PC-3 (cell line): ENCODE measurements at regions not wholly inside any gene's neighbourhood (a gene's known extent, or its start where the extent isn't known, plus 50 kb on each side); places are given as distances from the start of the nearest gene placed in this dataset.

Source experiments
- ATAC-seq: fragments of 200-7000 bp; cut with Tn5 transposase; 2 replicates; pipeline ENCODE4 v1.9.1; 2020; ENCODE audit warnings: mild to moderate bottlenecking, moderate library complexity
- BruUV-seq: library from RNA; stranded (reverse); fragments of 400-500 nt; replicated peaks from 2 replicates; lab custom pipeline; 2021; lab: Mats Ljungman, UMichigan
- CTCF ChIA-PET: fragments of 300-600 bp; sonication (Branson Sonifier 250); formaldehyde crosslinking; loops from one replicate; lab custom pipeline; 2022; ENCODE audit warnings: antibody characterized with exemption; lab: Charles Lee
- POLR2A ChIA-PET: fragments of 300-600 bp; sonication (Branson Sonifier 250); formaldehyde crosslinking; loops from one replicate; lab custom pipeline; 2022; ENCODE audit warnings: antibody characterized with exemption; ENCODE audit not compliant: unreplicated experiment; lab: Charles Lee
- DNase-seq: peaks from one replicate; pipeline ENCODE4 v3.0.0-alpha.2; 2015
- H2AFZ ChIP-seq: fragments of 300-600 bp; sonication (generic); 2 replicates; pipeline ENCODE4 v1.6.0; 2016; ENCODE audit warnings: antibody characterized with exemption, low read length
- H3F3A ChIP-seq: fragments of 300-600 bp; sonication (generic); one replicate; pipeline ENCODE4 v1.6.0; 2017; ENCODE audit warnings: antibody characterized with exemption, low read length, control low read depth, mild to moderate bottlenecking; ENCODE audit not compliant: unreplicated experiment
- H3K27ac ChIP-seq: fragments of 300-600 bp; sonication (generic); 2 replicates; pipeline ENCODE4 v1.5.1; 2016; ENCODE audit warnings: mild to moderate bottlenecking, low read length
- H3K27me3 ChIP-seq: fragments of 300-600 bp; sonication (generic); 2 replicates; pipeline ENCODE4 v1.6.1; 2016; ENCODE audit warnings: low read length, mixed read lengths
- H3K36me3 ChIP-seq: fragments of 300-600 bp; sonication (generic); 2 replicates; pipeline ENCODE4 v1.6.1; 2016; ENCODE audit warnings: low read depth, mixed run types, low read length, mixed read lengths
- H3K4me1 ChIP-seq: fragments of 300-600 bp; sonication (generic); 2 replicates; pipeline ENCODE4 v1.5.1; 2016; ENCODE audit warnings: low read length; ENCODE audit not compliant: insufficient read depth
- H3K4me2 ChIP-seq: fragments of 300-600 bp; sonication (generic); 2 replicates; pipeline ENCODE4 v1.6.0; 2016; ENCODE audit warnings: low read length
- H3K4me3 ChIP-seq: fragments of 300-600 bp; sonication (generic); 2 replicates; pipeline ENCODE4 v1.5.1; 2016; ENCODE audit warnings: mild to moderate bottlenecking, low read length, mixed read lengths
- H3K79me2 ChIP-seq: fragments of 300-600 bp; sonication (generic); 2 replicates; pipeline ENCODE4 v1.6.1; 2017; ENCODE audit warnings: low read length, mixed read lengths
- H3K9ac ChIP-seq: fragments of 300-600 bp; sonication (generic); 2 replicates; pipeline ENCODE4 v1.6.0; 2016; ENCODE audit warnings: mild to moderate bottlenecking, low read length
- H3K9me2 ChIP-seq: fragments of 300-600 bp; sonication (generic); replicated peaks from 2 replicates; pipeline ENCODE4 v1.6.1; 2016; ENCODE audit warnings: mixed run types, low read length, mixed read lengths
- H3K9me3 ChIP-seq: fragments of 300-600 bp; sonication (generic); 2 replicates; pipeline ENCODE4 v1.6.1; 2016; ENCODE audit warnings: low read length, mixed read lengths
- H4K20me1 ChIP-seq: fragments of 300-600 bp; sonication (generic); 2 replicates; pipeline ENCODE4 v1.6.1; 2016; ENCODE audit warnings: low read length, mixed read lengths
- EZH2 ChIP-seq: fragments of 300-600 bp; sonication (generic); IDR thresholded peaks from one replicate; pipeline ENCODE4 v1.6.1; 2017; ENCODE audit warnings: antibody characterized with exemption, mild to moderate bottlenecking, low read length; ENCODE audit not compliant: unreplicated experiment
- EZH2phosphoT487 ChIP-seq: fragments of 300-600 bp; sonication (generic); IDR thresholded peaks from 2 replicates; pipeline ENCODE4 v1.6.1; 2018; ENCODE audit warnings: mild to moderate bottlenecking, antibody characterized with exemption, low read length, borderline replicate concordance
- intact Hi-C: fragments of 100-400 bp; cut with micrococcal nuclease; formaldehyde crosslinking; loops from 2 replicates; pipeline ENCODE4 v1.9.0; 2023
- TF ChIP-seq, protein P1 (sequence below): fragments of 300-600 bp; sonication (generic); conservative IDR thresholded peaks from 2 replicates; pipeline ENCODE4 v1.5.1; 2017; ENCODE audit warnings: antibody characterized with exemption, low read depth, mild to moderate bottlenecking, low read length

DNA sequence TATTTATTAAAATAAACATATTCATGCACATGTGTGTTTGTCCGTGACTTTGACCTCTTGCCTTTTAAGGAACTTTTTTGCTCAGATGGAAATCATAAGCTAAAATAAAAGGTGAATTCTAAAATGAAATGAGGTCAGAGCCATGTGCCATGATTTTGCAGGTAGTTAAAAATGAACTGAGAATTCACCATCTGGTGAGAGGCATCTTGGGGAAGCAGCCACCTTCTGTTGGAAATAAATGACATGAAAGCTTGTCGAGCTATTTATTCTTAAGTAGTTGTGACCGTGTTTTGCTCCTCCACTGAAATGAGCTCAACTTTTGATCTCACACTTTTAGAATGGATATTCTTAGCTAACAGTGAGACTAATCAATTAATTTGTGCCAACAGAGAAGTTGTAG lies 56.8 kb upstream of the CNOT2 start:
- no peak for ATAC-seq
- H3K9me3 ChIP-seq = no peaks in the 10 kb centered on the region
- intact Hi-C loops = no loop called here
- H3F3A ChIP-seq = no peaks in the 10 kb centered on the region
- no peaks in the 10 kb centered on the region for H3K36me3 ChIP-seq
- no peak for DNase-seq
- peaks cover 12% of the 10 kb centered on the region; the same call in 1 of the 2 replicates for H3K4me1 ChIP-seq
- H3K9ac ChIP-seq = no peak overlapping the region
- no peaks in the 10 kb centered on the region for H3K9me2 ChIP-seq
- no peak for TF ChIP-seq EZH2phosphoT487
- TF ChIP-seq EZH2 = no peak
- TF ChIP-seq, protein P1, sequence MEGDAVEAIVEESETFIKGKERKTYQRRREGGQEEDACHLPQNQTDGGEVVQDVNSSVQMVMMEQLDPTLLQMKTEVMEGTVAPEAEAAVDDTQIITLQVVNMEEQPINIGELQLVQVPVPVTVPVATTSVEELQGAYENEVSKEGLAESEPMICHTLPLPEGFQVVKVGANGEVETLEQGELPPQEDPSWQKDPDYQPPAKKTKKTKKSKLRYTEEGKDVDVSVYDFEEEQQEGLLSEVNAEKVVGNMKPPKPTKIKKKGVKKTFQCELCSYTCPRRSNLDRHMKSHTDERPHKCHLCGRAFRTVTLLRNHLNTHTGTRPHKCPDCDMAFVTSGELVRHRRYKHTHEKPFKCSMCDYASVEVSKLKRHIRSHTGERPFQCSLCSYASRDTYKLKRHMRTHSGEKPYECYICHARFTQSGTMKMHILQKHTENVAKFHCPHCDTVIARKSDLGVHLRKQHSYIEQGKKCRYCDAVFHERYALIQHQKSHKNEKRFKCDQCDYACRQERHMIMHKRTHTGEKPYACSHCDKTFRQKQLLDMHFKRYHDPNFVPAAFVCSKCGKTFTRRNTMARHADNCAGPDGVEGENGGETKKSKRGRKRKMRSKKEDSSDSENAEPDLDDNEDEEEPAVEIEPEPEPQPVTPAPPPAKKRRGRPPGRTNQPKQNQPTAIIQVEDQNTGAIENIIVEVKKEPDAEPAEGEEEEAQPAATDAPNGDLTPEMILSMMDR = no peak
- no peaks in the 10 kb centered on the region for H3K79me2 ChIP-seq
- no peaks in the 10 kb centered on the region for H4K20me1 ChIP-seq
- H3K4me3 ChIP-seq = no peak overlapping the region
- no peaks in the 10 kb centered on the region for H3K27me3 ChIP-seq
- H3K27ac ChIP-seq = no peak overlapping the region
- CTCF ChIA-PET = no interaction called here
- H3K4me2 ChIP-seq = no peak overlapping the region
- H2AFZ ChIP-seq = no peak overlapping the region
- POLR2A ChIA-PET = no interaction called here
- BruUV-seq = no TSS peak

- H3K9me2 ChIP-seq = no peaks in the 10 kb centered on the region
- H3K79me2 ChIP-seq = no peaks in the 10 kb centered on the region
- H3K4me1 ChIP-seq = peaks cover 12% of the 10 kb centered on the region; the same call in 1 of the 2 replicates
- H3K4me2 ChIP-seq = peak overlapping the region; percentile 20
- no TSS peak for BruUV-seq
- no peaks in the 10 kb centered on the region for H3K27me3 ChIP-seq
- ATAC-seq = peak; percentile 89
- H3K4me3 ChIP-seq = no peak overlapping the region
- H3K36me3 ChIP-seq = no peaks in the 10 kb centered on the region
- CTCF ChIA-PET = no interaction called here
- peak; percentile 59 for DNase-seq
- TF ChIP-seq EZH2phosphoT487 = no peak
- intact Hi-C loops = no loop called here
- H3K9me3 ChIP-seq = no peaks in the 10 kb centered on the region
- POLR2A ChIA-PET = no interaction called here
- H3F3A ChIP-seq = no peaks in the 10 kb centered on the region
- H2AFZ ChIP-seq = no peak overlapping the region
- H3K27ac ChIP-seq = 0 out of 2 replicates have a peak overlapping the region, but pooled peaks have one; percentile 1
- no peak overlapping the region for H3K9ac ChIP-seq
- no peaks in the 10 kb centered on the region for H4K20me1 ChIP-seq
Measured at GRCh38 chr12:70190262-70191010, 52.8 kb upstream of the CNOT2 start.
